ENCODE measurements at regions not wholly inside any gene's neighbourhood (a gene's known extent, or its start where the extent isn't known, plus 50 kb on each side); places are given as distances from the start of the nearest gene placed in this dataset.

DNA sequence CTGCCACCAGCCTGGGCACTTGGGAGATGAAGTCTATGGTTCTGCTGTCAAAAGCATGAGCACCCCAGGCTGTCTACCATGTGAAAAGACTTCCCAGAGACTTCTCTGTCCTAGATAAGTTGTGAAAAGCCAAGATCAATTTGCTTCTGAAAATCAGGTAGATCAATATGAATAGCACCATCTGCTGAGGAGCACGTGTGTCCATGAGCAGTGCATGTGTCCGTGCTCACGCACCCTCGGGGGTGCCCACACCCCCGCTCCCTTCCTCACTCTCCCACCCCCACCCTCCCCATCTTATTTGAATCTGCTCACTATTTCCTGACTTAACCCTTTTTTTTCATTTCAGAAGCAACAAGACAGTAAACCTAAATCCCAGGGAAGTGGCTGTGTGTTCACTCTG lies 238.3 kb upstream of the SDK2 start:
- no peaks in the 10 kb centered on the region for H3K36me3 ChIP-seq (ENCODE audit: insufficient read depth, low read length)

DNA sequence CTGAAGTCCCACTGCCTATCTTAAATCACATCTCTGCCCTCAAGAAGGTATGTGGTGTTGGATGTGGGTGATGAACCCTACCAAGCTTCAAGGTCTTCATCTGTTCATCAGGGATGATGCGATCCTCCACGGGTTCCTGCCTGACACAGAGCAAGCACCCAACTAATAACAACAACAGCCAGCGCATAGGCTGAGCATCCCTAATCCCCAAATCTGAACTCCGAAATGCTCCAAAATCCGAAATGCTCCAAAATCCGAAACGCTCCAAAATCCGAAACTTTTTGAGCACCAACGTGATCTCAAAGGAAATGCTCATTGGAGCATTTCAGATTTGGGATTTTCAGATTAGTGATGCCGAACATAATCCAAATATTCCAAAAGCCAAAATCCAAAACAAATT lies 238.9 kb upstream of the SDK2 start:
- H3K27ac ChIP-seq (ENCODE audit: low read depth, low read length, poor library complexity, severe bottlenecking), result no peak overlapping the region
- no peak overlapping the region for H3K4me3 ChIP-seq (ENCODE audit: low read depth, low read length, poor library complexity, severe bottlenecking)
- H2AFZ ChIP-seq (ENCODE audit: low read length), result no peak overlapping the region
- H4K20me1 ChIP-seq (ENCODE audit: insufficient read depth, low read length), result no peaks in the 10 kb centered on the region
- H3K79me2 ChIP-seq (ENCODE audit: insufficient read depth, low read length), result no peaks in the 10 kb centered on the region
- no peak overlapping the region for H3K4me2 ChIP-seq (ENCODE audit: low read length)
- H3K9me2 ChIP-seq (ENCODE audit: low read depth, low read length), result no peaks in the 10 kb centered on the region
- no peaks in the 10 kb centered on the region for H3F3A ChIP-seq (ENCODE audit: insufficient read depth, low read length)
- H3K27me3 ChIP-seq (ENCODE audit: insufficient read depth, low read length), result no peaks in the 10 kb centered on the region
- TF ChIP-seq, protein P1, sequence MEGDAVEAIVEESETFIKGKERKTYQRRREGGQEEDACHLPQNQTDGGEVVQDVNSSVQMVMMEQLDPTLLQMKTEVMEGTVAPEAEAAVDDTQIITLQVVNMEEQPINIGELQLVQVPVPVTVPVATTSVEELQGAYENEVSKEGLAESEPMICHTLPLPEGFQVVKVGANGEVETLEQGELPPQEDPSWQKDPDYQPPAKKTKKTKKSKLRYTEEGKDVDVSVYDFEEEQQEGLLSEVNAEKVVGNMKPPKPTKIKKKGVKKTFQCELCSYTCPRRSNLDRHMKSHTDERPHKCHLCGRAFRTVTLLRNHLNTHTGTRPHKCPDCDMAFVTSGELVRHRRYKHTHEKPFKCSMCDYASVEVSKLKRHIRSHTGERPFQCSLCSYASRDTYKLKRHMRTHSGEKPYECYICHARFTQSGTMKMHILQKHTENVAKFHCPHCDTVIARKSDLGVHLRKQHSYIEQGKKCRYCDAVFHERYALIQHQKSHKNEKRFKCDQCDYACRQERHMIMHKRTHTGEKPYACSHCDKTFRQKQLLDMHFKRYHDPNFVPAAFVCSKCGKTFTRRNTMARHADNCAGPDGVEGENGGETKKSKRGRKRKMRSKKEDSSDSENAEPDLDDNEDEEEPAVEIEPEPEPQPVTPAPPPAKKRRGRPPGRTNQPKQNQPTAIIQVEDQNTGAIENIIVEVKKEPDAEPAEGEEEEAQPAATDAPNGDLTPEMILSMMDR (IDR thresholded peaks at IDR 0.05; ENCODE audit: low read length), result no peak
- no peak for TF ChIP-seq EZH2 (IDR thresholded peaks at IDR 0.05; ENCODE audit: borderline replicate concordance, low read length)
- H3K4me1 ChIP-seq (ENCODE audit: insufficient read depth, low read length, severe bottlenecking), result no peaks in the 10 kb centered on the region
- no peak overlapping the region for H3K9ac ChIP-seq (ENCODE audit: low read length)
- no peaks in the 10 kb centered on the region for H3K9me3 ChIP-seq (ENCODE audit: low read length)
- H3K36me3 ChIP-seq (ENCODE audit: insufficient read depth, low read length), result no peaks in the 10 kb centered on the region

More for the DNA sequence above, 238.3 kb upstream of the SDK2 start:
- Histone ChIP-seq H3K9me2 (ENCODE audit: low read depth, low read length) (no peaks in the 10 kb centered on the region), H3K4me3 (ENCODE audit: low read depth, low read length, poor library complexity, severe bottlenecking) (no peak overlapping the region), H3K79me2 (ENCODE audit: insufficient read depth, low read length) (no peaks in the 10 kb centered on the region), H3K4me1 (ENCODE audit: insufficient read depth, low read length, severe bottlenecking) (no peaks in the 10 kb centered on the region), H3K9me3 (ENCODE audit: low read length) (no peaks in the 10 kb centered on the region), H4K20me1 (ENCODE audit: insufficient read depth, low read length) (no peaks in the 10 kb centered on the region), H3K27ac (ENCODE audit: low read depth, low read length, poor library complexity, severe bottlenecking) (no peak overlapping the region), H3K9ac (ENCODE audit: low read length) (no peak overlapping the region), H2AFZ (ENCODE audit: low read length) (no peak overlapping the region), H3K4me2 (ENCODE audit: low read length) (no peak overlapping the region), H3K27me3 (ENCODE audit: insufficient read depth, low read length) (no peaks in the 10 kb centered on the region), H3F3A (ENCODE audit: insufficient read depth, low read length) (no peaks in the 10 kb centered on the region)
- TF ChIP-seq EZH2 (IDR thresholded peaks at IDR 0.05; ENCODE audit: borderline replicate concordance, low read length), result no peak

DNA sequence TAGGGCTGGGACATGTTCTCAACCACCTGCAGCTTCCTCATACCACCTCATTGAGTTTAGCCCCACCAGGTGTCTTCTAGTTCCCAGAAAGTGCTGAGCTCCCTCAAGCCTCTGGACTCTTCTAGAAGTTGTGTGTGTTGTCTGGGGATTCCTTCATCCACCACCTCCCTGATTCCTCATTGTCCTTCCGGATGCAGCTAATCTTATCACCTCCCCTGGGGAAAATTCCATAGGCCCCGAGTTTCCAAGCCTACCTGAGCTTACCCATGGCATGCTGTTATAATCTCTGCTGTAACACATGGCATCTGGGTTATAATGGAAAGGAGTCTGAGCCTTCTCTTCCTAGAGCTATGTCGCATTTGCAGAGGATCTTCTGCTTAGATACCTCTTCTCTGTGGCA lies 243.5 kb upstream of the SDK2 start:
- H3K27ac ChIP-seq (ENCODE audit: low read depth, low read length, poor library complexity, severe bottlenecking), result no peak overlapping the region

DNA sequence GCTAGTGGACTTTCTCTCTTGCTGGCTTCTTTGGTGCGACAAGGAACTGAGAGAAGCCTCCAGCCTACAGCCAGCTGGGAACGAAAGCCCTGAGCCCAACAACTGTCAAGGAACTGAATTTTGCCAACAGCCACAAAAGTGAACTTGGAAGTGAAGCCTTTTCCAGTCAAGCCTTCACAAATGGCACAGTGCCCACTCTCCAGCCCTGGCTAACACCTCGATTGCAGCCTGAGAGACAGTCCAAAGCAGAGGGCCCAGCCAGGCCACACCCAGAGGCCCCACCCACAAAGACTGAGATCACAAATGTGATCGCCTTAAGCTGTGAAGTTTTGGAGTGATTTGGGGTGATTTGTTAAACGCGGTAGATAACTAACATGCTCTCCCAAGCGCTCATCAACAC lies 244.6 kb upstream of the SDK2 start:
- no peaks in the 10 kb centered on the region for H3K4me1 ChIP-seq (ENCODE audit: insufficient read depth, low read length, severe bottlenecking)
- no peaks in the 10 kb centered on the region for H3K9me2 ChIP-seq (ENCODE audit: low read depth, low read length)
- no peak overlapping the region for H3K27ac ChIP-seq (ENCODE audit: low read depth, low read length, poor library complexity, severe bottlenecking)
- TF ChIP-seq EZH2 (IDR thresholded peaks at IDR 0.05; ENCODE audit: borderline replicate concordance, low read length), result no peak
- TF ChIP-seq, protein P1 (IDR thresholded peaks at IDR 0.05; ENCODE audit: low read length), result no peak
- H4K20me1 ChIP-seq (ENCODE audit: insufficient read depth, low read length), result no peaks in the 10 kb centered on the region
- no peak overlapping the region for H3K4me3 ChIP-seq (ENCODE audit: low read depth, low read length, poor library complexity, severe bottlenecking)
- H2AFZ ChIP-seq (ENCODE audit: low read length), result no peak overlapping the region
- H3K79me2 ChIP-seq (ENCODE audit: insufficient read depth, low read length), result no peaks in the 10 kb centered on the region
- no peak overlapping the region for H3K9ac ChIP-seq (ENCODE audit: low read length)
- no peak overlapping the region for H3K4me2 ChIP-seq (ENCODE audit: low read length)
- no peaks in the 10 kb centered on the region for H3K27me3 ChIP-seq (ENCODE audit: insufficient read depth, low read length)
- H3K9me3 ChIP-seq (ENCODE audit: low read length), result no peaks in the 10 kb centered on the region
- H3F3A ChIP-seq (ENCODE audit: insufficient read depth, low read length), result no peaks in the 10 kb centered on the region
- no peaks in the 10 kb centered on the region for H3K36me3 ChIP-seq (ENCODE audit: insufficient read depth, low read length)

More for the DNA sequence above, 243.5 kb upstream of the SDK2 start:
- Histone ChIP-seq H3K79me2 (ENCODE audit: insufficient read depth, low read length) (no peaks in the 10 kb centered on the region), H3F3A (ENCODE audit: insufficient read depth, low read length) (no peaks in the 10 kb centered on the region), H3K4me2 (ENCODE audit: low read length) (no peak overlapping the region), H3K36me3 (ENCODE audit: insufficient read depth, low read length) (no peaks in the 10 kb centered on the region), H3K4me3 (ENCODE audit: low read depth, low read length, poor library complexity, severe bottlenecking) (no peak overlapping the region), H2AFZ (ENCODE audit: low read length) (no peak overlapping the region), H4K20me1 (ENCODE audit: insufficient read depth, low read length) (no peaks in the 10 kb centered on the region), H3K9me3 (ENCODE audit: low read length) (no peaks in the 10 kb centered on the region), H3K9ac (ENCODE audit: low read length) (no peak overlapping the region), H3K27me3 (ENCODE audit: insufficient read depth, low read length) (no peaks in the 10 kb centered on the region), H3K4me1 (ENCODE audit: insufficient read depth, low read length, severe bottlenecking) (no peaks in the 10 kb centered on the region), H3K9me2 (ENCODE audit: low read depth, low read length) (no peaks in the 10 kb centered on the region)
- TF ChIP-seq, protein P1 (IDR thresholded peaks at IDR 0.05; ENCODE audit: low read length), result no peak
- no peak for TF ChIP-seq EZH2 (IDR thresholded peaks at IDR 0.05; ENCODE audit: borderline replicate concordance, low read length)

Measured in OCI-LY1 (cell line).